DOHH2 (cell line): ENCODE measurements at regions not wholly inside any gene's neighbourhood (a gene's known extent, or its start where the extent isn't known, plus 50 kb on each side); places are given as distances from the start of the nearest gene placed in this dataset.

Experiments
- H3F3A ChIP-seq: fragments of 200-600 bp; sonication (generic), shearing (Covaris generic); 2 replicates; pipeline ENCODE4 v1.6.0; 2016; ENCODE audit warnings: antibody characterized with exemption, mild to moderate bottlenecking; ENCODE audit not compliant: control insufficient read depth, insufficient read depth
- H3K27ac ChIP-seq: fragments of 200-600 bp; sonication (generic); 2 replicates; pipeline ENCODE4 v1.5.1; 2014; ENCODE audit warnings: low read depth, mild to moderate bottlenecking, low read length, moderate library complexity
- H3K27me3 ChIP-seq: fragments of 200-600 bp; sonication (generic); 2 replicates; pipeline ENCODE4 v1.6.1; 2014; ENCODE audit warnings: mild to moderate bottlenecking, low read length, mixed read lengths; ENCODE audit not compliant: control insufficient read depth
- H3K36me3 ChIP-seq: fragments of 200-600 bp; sonication (generic); 2 replicates; pipeline ENCODE4 v1.6.1; 2014; ENCODE audit warnings: mild to moderate bottlenecking, low read length, moderate library complexity, mixed read lengths; ENCODE audit not compliant: control insufficient read depth
- H3K4me1 ChIP-seq: fragments of 200-600 bp; sonication (generic); 2 replicates; pipeline ENCODE4 v1.6.1; 2014; ENCODE audit warnings: mild to moderate bottlenecking, low read length, mixed read lengths; ENCODE audit not compliant: control insufficient read depth
- H3K4me2 ChIP-seq: fragments of 200-600 bp; sonication (generic); 2 replicates; pipeline ENCODE4 v1.6.0; 2014; ENCODE audit warnings: mild to moderate bottlenecking, low read length, moderate library complexity
- H3K4me3 ChIP-seq: fragments of 200-600 bp; sonication (generic); 2 replicates; pipeline ENCODE4 v1.5.1; 2014; ENCODE audit warnings: mild to moderate bottlenecking, low read length, mixed read lengths
- H3K79me2 ChIP-seq: fragments of 200-600 bp; sonication (generic); 2 replicates; pipeline ENCODE4 v1.6.1; 2014; ENCODE audit warnings: mild to moderate bottlenecking, low read length, mixed read lengths; ENCODE audit not compliant: control insufficient read depth
- H3K9me2 ChIP-seq: fragments of 200-600 bp; sonication (generic); replicated peaks from 2 replicates; pipeline ENCODE4 v1.6.1; 2014; ENCODE audit warnings: mild to moderate bottlenecking, low read length, mixed read lengths; ENCODE audit not compliant: control insufficient read depth
- H3K9me3 ChIP-seq: fragments of 200-600 bp; sonication (generic); 2 replicates; pipeline ENCODE4 v1.6.1; 2014; ENCODE audit warnings: antibody characterized with exemption, low read length, mixed read lengths; ENCODE audit not compliant: control insufficient read depth, insufficient read depth
- H4K20me1 ChIP-seq: fragments of 200-600 bp; sonication (generic); 2 replicates; pipeline ENCODE4 v1.6.0; 2014; ENCODE audit warnings: low read depth, mild to moderate bottlenecking, antibody characterized with exemption, low read length, moderate library complexity; ENCODE audit not compliant: control insufficient read depth, insufficient read depth
- EZH2phosphoT487 ChIP-seq: fragments of 200-600 bp; sonication (generic); IDR thresholded peaks from 2 replicates; pipeline ENCODE4 v1.6.1; 2017; ENCODE audit warnings: borderline replicate concordance, mild to moderate bottlenecking, antibody characterized with exemption, low read length, moderate library complexity, mixed read lengths
- TF ChIP-seq, protein P1 (sequence below): fragments of 200-600 bp; sonication (generic); IDR thresholded peaks from one replicate; pipeline ENCODE4 v1.5.1; 2014; ENCODE audit warnings: antibody characterized with exemption, mild to moderate bottlenecking, low read depth, low read length; ENCODE audit not compliant: poor library complexity, severe bottlenecking

- Histone ChIP-seq H4K20me1 (no peaks in the 10 kb centered on the region), H3K79me2 (no peaks in the 10 kb centered on the region), H3K36me3 (no peaks in the 10 kb centered on the region), H3K4me3 (no peak overlapping the region), H3K9me3 (no peaks in the 10 kb centered on the region), H3K9me2 (no peaks in the 10 kb centered on the region), H3K27ac (no peak overlapping the region), H3K4me1 (no peaks in the 10 kb centered on the region), H3K27me3 (no peaks in the 10 kb centered on the region), H3F3A (no peaks in the 10 kb centered on the region), H3K4me2 (no peak overlapping the region)
- TF ChIP-seq, protein P1, sequence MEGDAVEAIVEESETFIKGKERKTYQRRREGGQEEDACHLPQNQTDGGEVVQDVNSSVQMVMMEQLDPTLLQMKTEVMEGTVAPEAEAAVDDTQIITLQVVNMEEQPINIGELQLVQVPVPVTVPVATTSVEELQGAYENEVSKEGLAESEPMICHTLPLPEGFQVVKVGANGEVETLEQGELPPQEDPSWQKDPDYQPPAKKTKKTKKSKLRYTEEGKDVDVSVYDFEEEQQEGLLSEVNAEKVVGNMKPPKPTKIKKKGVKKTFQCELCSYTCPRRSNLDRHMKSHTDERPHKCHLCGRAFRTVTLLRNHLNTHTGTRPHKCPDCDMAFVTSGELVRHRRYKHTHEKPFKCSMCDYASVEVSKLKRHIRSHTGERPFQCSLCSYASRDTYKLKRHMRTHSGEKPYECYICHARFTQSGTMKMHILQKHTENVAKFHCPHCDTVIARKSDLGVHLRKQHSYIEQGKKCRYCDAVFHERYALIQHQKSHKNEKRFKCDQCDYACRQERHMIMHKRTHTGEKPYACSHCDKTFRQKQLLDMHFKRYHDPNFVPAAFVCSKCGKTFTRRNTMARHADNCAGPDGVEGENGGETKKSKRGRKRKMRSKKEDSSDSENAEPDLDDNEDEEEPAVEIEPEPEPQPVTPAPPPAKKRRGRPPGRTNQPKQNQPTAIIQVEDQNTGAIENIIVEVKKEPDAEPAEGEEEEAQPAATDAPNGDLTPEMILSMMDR, result no peak
- TF ChIP-seq EZH2phosphoT487, result no peak
These were observed 341.7 kb upstream of the ROBO2 start for GRCh38 chr3:76698136-76698706.

DNA sequence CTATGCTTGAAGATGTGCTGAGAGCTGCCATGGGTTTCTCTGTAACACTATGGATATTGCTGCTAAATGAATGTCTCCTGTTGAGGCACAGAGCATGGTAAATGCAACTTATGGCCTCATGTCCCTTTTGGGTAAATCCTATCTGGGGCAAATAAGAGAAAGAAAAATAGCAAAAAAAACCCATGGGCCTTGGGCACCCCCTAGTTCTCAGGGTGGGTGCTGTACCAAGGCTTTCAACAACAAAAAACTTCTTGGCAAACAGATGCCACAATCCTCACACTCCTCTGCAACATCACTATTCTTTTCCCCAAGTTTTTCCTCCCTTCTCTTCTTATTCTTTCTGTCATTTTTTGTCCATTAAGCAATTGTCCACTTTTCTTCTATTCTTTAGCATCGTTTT is 340.1 kb upstream of the ROBO2 start:
- H3K27me3 ChIP-seq, result no peaks in the 10 kb centered on the region

GRCh38 chr3:76700323-76700722 is 339.6 kb upstream of the ROBO2 start:
- Histone ChIP-seq H4K20me1 (no peaks in the 10 kb centered on the region), H3K9me3 (no peaks in the 10 kb centered on the region), H3K9me2 (no peaks in the 10 kb centered on the region), H3K4me2 (no peak overlapping the region), H3K36me3 (no peaks in the 10 kb centered on the region), H3K4me3 (no peak overlapping the region), H3F3A (no peaks in the 10 kb centered on the region), H3K27me3 (no peaks in the 10 kb centered on the region), H3K27ac (no peak overlapping the region), H3K4me1 (no peaks in the 10 kb centered on the region), H3K79me2 (no peaks in the 10 kb centered on the region)
- TF ChIP-seq, protein P1, result no peak
- TF ChIP-seq EZH2phosphoT487, result no peak

More for the DNA sequence above, 340.1 kb upstream of the ROBO2 start:
- TF ChIP-seq, protein P1, result no peak
- TF ChIP-seq EZH2phosphoT487, result no peak
- no peaks in the 10 kb centered on the region for H3F3A ChIP-seq
- no peaks in the 10 kb centered on the region for H3K9me2 ChIP-seq
- H3K79me2 ChIP-seq, result no peaks in the 10 kb centered on the region
- H3K4me3 ChIP-seq, result no peak overlapping the region
- no peaks in the 10 kb centered on the region for H3K4me1 ChIP-seq
- H4K20me1 ChIP-seq, result no peaks in the 10 kb centered on the region
- no peak overlapping the region for H3K4me2 ChIP-seq
- H3K36me3 ChIP-seq, result no peaks in the 10 kb centered on the region
- no peaks in the 10 kb centered on the region for H3K9me3 ChIP-seq
- H3K27ac ChIP-seq, result no peak overlapping the region

- Histone ChIP-seq H4K20me1 (no peaks in the 10 kb centered on the region), H3K9me3 (no peaks in the 10 kb centered on the region), H3K27me3 (no peaks in the 10 kb centered on the region), H3K4me2 (no peak overlapping the region), H3K4me3 (no peak overlapping the region), H3K36me3 (no peaks in the 10 kb centered on the region), H3F3A (no peaks in the 10 kb centered on the region), H3K79me2 (no peaks in the 10 kb centered on the region), H3K4me1 (no peaks in the 10 kb centered on the region), H3K9me2 (no peaks in the 10 kb centered on the region), H3K27ac (no peak overlapping the region)
- TF ChIP-seq, protein P1, result no peak
- no peak for TF ChIP-seq EZH2phosphoT487
These were observed 337.2 kb upstream of the ROBO2 start for GRCh38 chr3:76702676-76703075.
